ENCODE measurements at regions not wholly inside any gene's neighbourhood (a gene's known extent, or its start where the extent isn't known, plus 50 kb on each side); places are given as distances from the start of the nearest gene placed in this dataset.

GRCh38 chr3:157982359-157982758, 123.9 kb downstream of the SHOX2 start (continued):
- TF ChIP-seq ZNF274 (IDR thresholded peaks at IDR 0.05; ENCODE audit: low read depth, low read length), result no peak
- TF ChIP-seq EZH2phosphoT487 (IDR thresholded peaks at IDR 0.05; ENCODE audit: borderline replicate concordance), result no peak

- Histone ChIP-seq H3K9me3 (ENCODE audit: control insufficient read depth in 1 of 2, insufficient read depth in 1 of 2, low read depth in 1 of 2, low read length in 2 of 2) (no peaks in the 10 kb centered on the region), H3K27me3 (ENCODE audit: insufficient read depth, low read length) (no peaks in the 10 kb centered on the region), H3K4me1 (ENCODE audit: control insufficient read depth in 1 of 2, insufficient read depth in 2 of 2, low read length in 2 of 2) (no peaks in the 10 kb centered on the region), H4K20me1 (ENCODE audit: insufficient read depth) (no peaks in the 10 kb centered on the region), H3K4me3 (replicated peaks in 1 of 2; ENCODE audit: low read depth in 1 of 2, low read length in 2 of 2) (no peak overlapping the region), H3K27ac (ENCODE audit: low read depth, low read length) (no peak overlapping the region), H3K9ac (ENCODE audit: low read length) (no peak overlapping the region), H3K79me2 (ENCODE audit: insufficient read depth, low read length) (no peaks in the 10 kb centered on the region), H2AFZ (ENCODE audit: low read depth, low read length, poor library complexity, severe bottlenecking) (no peak overlapping the region), H3K9me2 (ENCODE audit: insufficient read depth) (no peaks in the 10 kb centered on the region), H3K4me2 (ENCODE audit: low read length) (no peak overlapping the region), H3K36me3 (ENCODE audit: control insufficient read depth in 1 of 2, insufficient read depth in 2 of 2, low read length in 2 of 2) (no peaks in the 10 kb centered on the region)
- ChIA-PET POLR2A (no interaction called here), CTCF (no interaction called here), RAD21 (ENCODE audit: low non-redundant PET in 1 of 2, low total read pairs in 2 of 2, uncharacterized antibody in 2 of 2, unreplicated experiment in 2 of 2) (no interaction called here)
- BruUV-seq (replicated peaks), result no TSS peak
- no peak for ATAC-seq
- intact Hi-C loops (cut with micrococcal nuclease), result no loop called here
- DNase-seq (ENCODE audit: low read depth, low spot score), result no peak
- TF ChIP-seq ZNF274 (IDR thresholded peaks at IDR 0.05; ENCODE audit: low read depth, low read length) (no peak), EZH2 (IDR thresholded peaks at IDR 0.05) (no peak), ZBTB33 (IDR thresholded peaks at IDR 0.05; ENCODE audit: extremely low read depth, insufficient replicate concordance, low read length) (no peak), FOSL1 (IDR thresholded peaks at IDR 0.05; ENCODE audit: low read depth) (no peak), EZH2phosphoT487 (IDR thresholded peaks at IDR 0.05; ENCODE audit: borderline replicate concordance) (no peak), RAD21 (IDR thresholded peaks at IDR 0.05; ENCODE audit: low read depth) (no peak), JUND (IDR thresholded peaks at IDR 0.05) (no peak), REST (IDR thresholded peaks at IDR 0.05; ENCODE audit: low read depth) (no peak)
Measured at GRCh38 chr3:157981819-157982218, 124.4 kb downstream of the SHOX2 start.
